ENCODE measurements at regions not wholly inside any gene's neighbourhood (a gene's known extent, or its start where the extent isn't known, plus 50 kb on each side); places are given as distances from the start of the nearest gene placed in this dataset.

DNA sequence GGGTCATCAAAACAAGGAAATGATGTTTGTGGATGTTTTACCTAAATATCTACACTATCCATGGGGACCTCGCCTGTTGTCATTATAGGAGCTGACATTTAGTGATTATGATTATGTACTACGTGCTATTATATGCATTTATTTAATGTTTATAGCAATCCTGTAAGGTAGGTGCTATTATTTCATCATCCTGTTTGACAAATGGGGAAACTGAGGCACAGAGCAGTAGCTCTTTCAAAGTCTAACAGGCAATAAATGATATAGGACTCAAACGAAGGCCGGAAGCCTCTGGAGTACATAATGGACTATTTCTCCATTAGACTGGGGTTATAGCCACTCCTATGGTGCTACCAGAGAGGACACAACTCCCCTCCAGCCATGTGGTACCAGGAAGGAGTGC is 60.6 kb upstream of the KDM7A start:
- TF ChIP-seq, protein P1, sequence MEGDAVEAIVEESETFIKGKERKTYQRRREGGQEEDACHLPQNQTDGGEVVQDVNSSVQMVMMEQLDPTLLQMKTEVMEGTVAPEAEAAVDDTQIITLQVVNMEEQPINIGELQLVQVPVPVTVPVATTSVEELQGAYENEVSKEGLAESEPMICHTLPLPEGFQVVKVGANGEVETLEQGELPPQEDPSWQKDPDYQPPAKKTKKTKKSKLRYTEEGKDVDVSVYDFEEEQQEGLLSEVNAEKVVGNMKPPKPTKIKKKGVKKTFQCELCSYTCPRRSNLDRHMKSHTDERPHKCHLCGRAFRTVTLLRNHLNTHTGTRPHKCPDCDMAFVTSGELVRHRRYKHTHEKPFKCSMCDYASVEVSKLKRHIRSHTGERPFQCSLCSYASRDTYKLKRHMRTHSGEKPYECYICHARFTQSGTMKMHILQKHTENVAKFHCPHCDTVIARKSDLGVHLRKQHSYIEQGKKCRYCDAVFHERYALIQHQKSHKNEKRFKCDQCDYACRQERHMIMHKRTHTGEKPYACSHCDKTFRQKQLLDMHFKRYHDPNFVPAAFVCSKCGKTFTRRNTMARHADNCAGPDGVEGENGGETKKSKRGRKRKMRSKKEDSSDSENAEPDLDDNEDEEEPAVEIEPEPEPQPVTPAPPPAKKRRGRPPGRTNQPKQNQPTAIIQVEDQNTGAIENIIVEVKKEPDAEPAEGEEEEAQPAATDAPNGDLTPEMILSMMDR (IDR thresholded peaks at IDR 0.05; ENCODE audit: insufficient read depth, low read depth, low read length) = no peak
- TF ChIP-seq EZH2 (IDR thresholded peaks at IDR 0.05; ENCODE audit: insufficient read depth, low read length) = no peak

Data from astrocyte (in vitro differentiated cells and primary cell).